Lower lobe of right lung (tissue), 2 donors: ENCODE measurements at regions not wholly inside any gene's neighbourhood (a gene's known extent, or its start where the extent isn't known, plus 50 kb on each side); places are given as distances from the start of the nearest gene placed in this dataset.

Experiments used
- ATAC-seq, 2 donors: fragments of 200-7000 bp; cut with Tn5 transposase; one replicate each; pipeline ENCODE4 v1.9.1; 2020 to 2022; ENCODE audit warnings: mild to moderate bottlenecking in 2 of 2, moderate library complexity in 2 of 2
- DNase-seq: peaks from one replicate; pipeline ENCODE4 v3.0.0-alpha.2; 2020
- H3K27ac ChIP-seq: fragments of 200-600 bp; one replicate; pipeline ENCODE4 v1.8.0; 2022
- H3K27me3 ChIP-seq: fragments of 200-600 bp; one replicate; pipeline ENCODE4 v1.8.0; 2022; ENCODE audit warnings: low read depth
- H3K36me3 ChIP-seq: fragments of 200-600 bp; one replicate; pipeline ENCODE4 v1.8.0; 2022; ENCODE audit warnings: mild to moderate bottlenecking
- H3K4me1 ChIP-seq: fragments of 200-600 bp; one replicate; pipeline ENCODE4 v1.8.0; 2022
- H3K4me3 ChIP-seq: fragments of 200-600 bp; one replicate; pipeline ENCODE4 v1.8.0; 2022; ENCODE audit warnings: mild to moderate bottlenecking
- H3K9me3 ChIP-seq: fragments of 200-600 bp; one replicate; pipeline ENCODE4 v1.8.0; 2022
- CTCF ChIP-seq: fragments of 200-600 bp; IDR thresholded peaks from one replicate; pipeline ENCODE4 v1.8.0; 2022; ENCODE audit warnings: antibody characterized with exemption, mild to moderate bottlenecking
- intact Hi-C: fragments of 100-400 bp; cut with DNase I; formaldehyde crosslinking; loops from one replicate; pipeline ENCODE4 v1.11.0; 2022
- donor health status: DM: no; HTN: yes; CAD: no; lungs with severe emphysema.

GRCh38 chr4:127284236-127284635, 348.5 kb upstream of the INTU start:
- intact Hi-C loops: no loop called here

GRCh38 chr4:127291316-127291715, 341.4 kb upstream of the INTU start:
- intact Hi-C loops: no loop called here
- Histone ChIP-seq H3K4me1 (no peaks in the 10 kb centered on the region), H3K27me3 (no peaks in the 10 kb centered on the region), H3K27ac (no peak overlapping the region), H3K36me3 (no peaks in the 10 kb centered on the region), H3K9me3 (peaks cover 16% of the 10 kb centered on the region), H3K4me3 (no peak overlapping the region)
- ATAC-seq (no peak), DNase-seq (no peak)
- no peak for TF ChIP-seq CTCF

More at GRCh38 chr4:127284236-127284635, 348.5 kb upstream of the INTU start:
- no peak for TF ChIP-seq CTCF
- Histone ChIP-seq H3K9me3 (no peaks in the 10 kb centered on the region), H3K27ac (no peak overlapping the region), H3K36me3 (no peaks in the 10 kb centered on the region), H3K27me3 (no peaks in the 10 kb centered on the region), H3K4me1 (no peaks in the 10 kb centered on the region), H3K4me3 (no peak overlapping the region)
- no peak for DNase-seq
- no peak for ATAC-seq

GRCh38 chr4:127293496-127293895, 339.3 kb upstream of the INTU start:
- intact Hi-C loops: no loop called here
- H3K4me1 ChIP-seq: no peaks in the 10 kb centered on the region
- no peak for DNase-seq

GRCh38 chr4:127304356-127304755, 328.4 kb upstream of the INTU start:
- H3K27me3 ChIP-seq: no peaks in the 10 kb centered on the region
- H3K4me3 ChIP-seq: no peak overlapping the region
- H3K27ac ChIP-seq: no peak overlapping the region
- TF ChIP-seq CTCF: no peak
- no peak for ATAC-seq
- DNase-seq: no peak
- H3K4me1 ChIP-seq: no peaks in the 10 kb centered on the region
- H3K36me3 ChIP-seq: no peaks in the 10 kb centered on the region
- H3K9me3 ChIP-seq: peaks cover 7% of the 10 kb centered on the region
- intact Hi-C loops: no loop called here

More at GRCh38 chr4:127293496-127293895, 339.3 kb upstream of the INTU start:
- peaks cover 16% of the 10 kb centered on the region for H3K9me3 ChIP-seq
- no peak overlapping the region for H3K4me3 ChIP-seq
- TF ChIP-seq CTCF: no peak
- ATAC-seq: no peak
- H3K36me3 ChIP-seq: no peaks in the 10 kb centered on the region
- H3K27me3 ChIP-seq: no peaks in the 10 kb centered on the region
- H3K27ac ChIP-seq: no peak overlapping the region

- TF ChIP-seq CTCF: no peak
- ATAC-seq (no peak), DNase-seq (no peak)
- Histone ChIP-seq H3K36me3 (no peaks in the 10 kb centered on the region), H3K27me3 (no peaks in the 10 kb centered on the region), H3K4me3 (no peak overlapping the region), H3K9me3 (peaks cover under 1% of the 10 kb centered on the region), H3K27ac (no peak overlapping the region), H3K4me1 (no peaks in the 10 kb centered on the region)
- intact Hi-C loops: no loop called here
Observed at GRCh38 chr4:127307996-127308395, 324.8 kb upstream of the INTU start.
